ENCODE measurements at regions not wholly inside any gene's neighbourhood (a gene's known extent, or its start where the extent isn't known, plus 50 kb on each side); places are given as distances from the start of the nearest gene placed in this dataset.

DNA sequence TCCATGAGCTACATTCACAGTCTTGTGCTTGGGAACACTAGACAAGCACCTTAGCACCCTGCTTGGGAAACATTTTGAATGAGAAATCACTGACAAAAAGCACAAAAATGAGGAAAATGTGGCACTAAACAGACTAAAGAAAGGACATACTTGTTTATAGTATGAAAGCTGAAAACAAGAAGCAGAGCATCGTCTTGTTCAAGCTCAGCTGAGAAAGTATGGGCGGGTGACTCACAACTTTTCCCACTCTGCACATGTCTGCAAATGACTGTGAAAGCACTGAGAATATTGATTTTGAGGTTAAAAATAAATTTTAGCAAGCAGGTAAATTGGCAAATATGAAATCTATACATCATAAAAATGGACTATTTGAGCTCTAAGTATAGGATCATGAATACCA, 725.3 kb downstream of the COL12A1 start:
- 0% methylated on average over 2 of the region's 2 CpGs for WGBS (ENCODE audit: insufficient coverage, low coverage, missing lambda C conversion rate)
- H3K9ac ChIP-seq (ENCODE audit: insufficient read depth in 1 of 2, low read depth in 2 of 2, low read length in 2 of 2), result no peak overlapping the region
- H2AFZ ChIP-seq (ENCODE audit: low read depth, low read length), result no peak overlapping the region
- POLR2A ChIA-PET, result no interaction called here
- H3K9me3 ChIP-seq (replicated peaks; ENCODE audit: control insufficient read depth, insufficient read depth, low read depth, low read length), result no peaks in the 10 kb centered on the region
- no TSS peak for BruUV-seq (replicated peaks)
- TF ChIP-seq, protein P1, sequence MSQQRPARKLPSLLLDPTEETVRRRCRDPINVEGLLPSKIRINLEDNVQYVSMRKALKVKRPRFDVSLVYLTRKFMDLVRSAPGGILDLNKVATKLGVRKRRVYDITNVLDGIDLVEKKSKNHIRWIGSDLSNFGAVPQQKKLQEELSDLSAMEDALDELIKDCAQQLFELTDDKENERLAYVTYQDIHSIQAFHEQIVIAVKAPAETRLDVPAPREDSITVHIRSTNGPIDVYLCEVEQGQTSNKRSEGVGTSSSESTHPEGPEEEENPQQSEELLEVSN (IDR thresholded peaks at IDR 0.05; ENCODE audit: borderline replicate concordance in 1 of 2, extremely low read depth in 1 of 2, insufficient read depth in 1 of 2, insufficient read length in 1 of 2, low read depth in 1 of 2, low read length in 1 of 2, poor library complexity in 1 of 2, severe bottlenecking in 1 of 2), result no peak
- TF ChIP-seq ZNF668 (CRISPR knock-in tag; IDR thresholded peaks at IDR 0.05) (no peak), BCOR (IDR thresholded peaks at IDR 0.05) (no peak), SRSF1 (IDR thresholded peaks at IDR 0.05; ENCODE audit: low read depth, low read length) (no peak), THRAP3 (IDR thresholded peaks at IDR 0.05; ENCODE audit: borderline replicate concordance) (no peak), ZEB2 (IDR thresholded peaks at IDR 0.05) (no peak)
- no peak overlapping the region for H3K27ac ChIP-seq (ENCODE audit: extremely low read depth, low read depth, low read length)
- intact Hi-C loops (cut with micrococcal nuclease) (no loop called here), in situ Hi-C loops (cut with MboI) (no loop called here)
- CTCF ChIA-PET (ENCODE audit: low intra/inter-chr PET ratio), result no interaction called here
- DNase-seq (ENCODE audit: extremely low read depth in 1 of 4, low spot score in 3 of 4) (no peak), ATAC-seq (no peak), FAIRE-seq (no peak)
- H3K4me2 ChIP-seq (ENCODE audit: insufficient read depth, low read length), result no peak overlapping the region
- H3K27me3 ChIP-seq (ENCODE audit: control insufficient read depth in 2 of 2, insufficient read depth in 2 of 2, low read length in 2 of 2), result no peaks in the 10 kb centered on the region
- no peaks in the 10 kb centered on the region for H3K4me1 ChIP-seq (replicated peaks in 1 of 2; ENCODE audit: control insufficient read depth in 2 of 2, insufficient read depth in 2 of 2, low read length in 2 of 2)
- H3K4me3 ChIP-seq, result no peak overlapping the region
- H3K79me2 ChIP-seq (ENCODE audit: control insufficient read depth, insufficient read depth, low read length), result no peaks in the 10 kb centered on the region
- H3K9me1 ChIP-seq (ENCODE audit: control insufficient read depth, insufficient read depth, low read length), result no peaks in the 10 kb centered on the region
- no peaks in the 10 kb centered on the region for H4K20me1 ChIP-seq (replicated peaks; ENCODE audit: control insufficient read depth, insufficient read depth, low read length)
- no peaks in the 10 kb centered on the region for H3K36me3 ChIP-seq (ENCODE audit: control insufficient read depth, insufficient read depth, low read length)

DNA sequence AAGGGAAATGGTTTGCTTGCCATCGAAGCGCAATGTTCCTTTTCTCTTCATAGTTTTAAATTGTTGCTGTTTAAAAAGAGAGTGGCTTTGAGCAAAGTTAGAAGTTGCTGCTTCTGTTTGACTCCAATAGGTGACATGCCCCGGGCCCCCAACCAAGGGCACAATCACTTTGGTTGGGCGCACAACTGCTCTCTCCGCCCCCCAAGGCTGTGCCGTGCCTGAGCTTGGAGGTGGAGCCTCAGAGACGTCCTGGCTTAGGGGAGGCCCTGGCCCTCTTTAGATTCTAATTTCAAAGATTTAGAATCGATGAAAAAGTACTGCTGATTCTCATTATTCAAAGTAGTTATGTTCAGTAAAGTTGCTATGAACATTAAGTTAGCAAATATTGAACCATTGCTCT, 725.9 kb downstream of the COL12A1 start:
- ChIA-PET CTCF (ENCODE audit: low intra/inter-chr PET ratio) (no interaction called here), POLR2A (no interaction called here)
- H3K4me3 ChIP-seq, result no peak overlapping the region
- H3K4me1 ChIP-seq (replicated peaks in 1 of 2; ENCODE audit: control insufficient read depth in 2 of 2, insufficient read depth in 2 of 2, low read length in 2 of 2), result no peaks in the 10 kb centered on the region
- H2AFZ ChIP-seq (ENCODE audit: low read depth, low read length), result no peak overlapping the region
- WGBS (ENCODE audit: insufficient coverage, low coverage, missing lambda C conversion rate), result 3% methylated on average over 8 of the region's 8 CpGs
- H4K20me1 ChIP-seq (replicated peaks; ENCODE audit: control insufficient read depth, insufficient read depth, low read length), result no peaks in the 10 kb centered on the region
- no peaks in the 10 kb centered on the region for H3K9me1 ChIP-seq (ENCODE audit: control insufficient read depth, insufficient read depth, low read length)
- in situ Hi-C loops (cut with MboI), result no loop called here
- no peaks in the 10 kb centered on the region for H3K9me3 ChIP-seq (replicated peaks; ENCODE audit: control insufficient read depth, insufficient read depth, low read depth, low read length)
- BruUV-seq (replicated peaks), result no TSS peak
- no peaks in the 10 kb centered on the region for H3K27me3 ChIP-seq (ENCODE audit: control insufficient read depth in 2 of 2, insufficient read depth in 2 of 2, low read length in 2 of 2)
- DNase-seq (ENCODE audit: extremely low read depth in 1 of 4, low spot score in 3 of 4), result no peak
- no peak overlapping the region for H3K4me2 ChIP-seq (ENCODE audit: insufficient read depth, low read length)
- no peak for ATAC-seq
- no peak for FAIRE-seq
- intact Hi-C loops (cut with micrococcal nuclease), result no loop called here
- H3K27ac ChIP-seq (ENCODE audit: extremely low read depth, low read depth, low read length), result no peak overlapping the region
- H3K9ac ChIP-seq (ENCODE audit: insufficient read depth in 1 of 2, low read depth in 2 of 2, low read length in 2 of 2), result no peak overlapping the region
- no peaks in the 10 kb centered on the region for H3K79me2 ChIP-seq (ENCODE audit: control insufficient read depth, insufficient read depth, low read length)
- no peaks in the 10 kb centered on the region for H3K36me3 ChIP-seq (ENCODE audit: control insufficient read depth, insufficient read depth, low read length)
- no peak for TF ChIP-seq ZNF274 (IDR thresholded peaks at IDR 0.05; ENCODE audit: borderline replicate concordance, low read depth, low read length)
- TF ChIP-seq SMAD3 (CRISPR knock-in tag; conservative IDR thresholded peaks at IDR 0.05), result no peak
- no peak for TF ChIP-seq U2AF1 (optimal IDR thresholded peaks at IDR 0.05; ENCODE audit: low read depth, low read length)

Measured in K562 (cell line).